ENCODE measurements at regions not wholly inside any gene's neighbourhood (a gene's known extent, or its start where the extent isn't known, plus 50 kb on each side); places are given as distances from the start of the nearest gene placed in this dataset.

DNA sequence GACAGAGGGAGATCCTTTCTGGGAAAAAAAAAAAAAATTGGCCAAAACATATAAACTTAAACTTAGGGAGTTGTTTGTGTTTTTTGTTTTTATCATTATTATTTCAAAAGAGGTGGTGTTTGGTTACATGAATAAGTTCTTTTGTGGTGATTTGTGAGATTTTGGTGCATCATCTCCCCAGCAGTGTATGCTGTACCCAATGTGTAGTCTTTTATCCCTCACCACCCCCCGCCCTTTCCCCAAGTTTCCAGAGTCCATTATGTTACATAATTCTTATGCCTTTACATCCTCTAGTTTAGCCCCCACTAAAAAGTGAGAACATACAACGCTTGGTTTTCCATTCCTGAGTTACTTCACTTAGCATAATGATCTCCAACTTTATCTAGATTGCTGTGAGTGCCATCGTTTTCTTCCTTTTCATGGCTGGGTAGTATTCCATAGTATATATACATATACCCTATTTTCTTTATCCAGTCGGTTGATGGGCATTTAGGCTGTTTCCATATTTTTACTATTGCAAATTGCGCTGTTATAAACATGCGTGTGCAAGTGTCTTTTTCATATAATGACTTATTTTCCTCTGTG is 148.1 kb upstream of the ZNF92 start:
- TF ChIP-seq POLR2A (IDR thresholded peaks at IDR 0.05; ENCODE audit: low read depth, low read length), result no peak
- TF ChIP-seq POLR2AphosphoS5 (IDR thresholded peaks at IDR 0.05; ENCODE audit: low read depth, low read length), result no peak

Data from GM12892 (cell line).